ENCODE measurements at regions not wholly inside any gene's neighbourhood (a gene's known extent, or its start where the extent isn't known, plus 50 kb on each side); places are given as distances from the start of the nearest gene placed in this dataset.

DNA sequence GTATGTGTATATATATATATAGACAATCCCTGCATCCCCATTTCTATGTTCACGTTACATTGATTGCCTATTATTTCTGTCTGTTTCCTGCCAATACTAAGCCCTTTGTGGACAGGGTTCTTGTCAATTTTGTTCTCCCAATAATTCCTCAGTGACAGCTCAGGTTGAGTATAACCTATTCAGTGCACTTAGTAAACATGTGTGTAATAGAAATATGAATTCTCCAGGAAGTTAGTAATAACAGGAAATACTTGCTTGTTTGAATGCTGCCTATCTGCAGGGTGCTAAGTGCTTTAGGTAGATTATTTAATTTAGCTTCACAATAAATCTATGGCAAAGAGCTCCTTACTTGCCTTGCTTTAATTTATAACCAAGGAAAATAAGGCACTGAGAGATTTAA, 52.8 kb upstream of the PTGFR start:
- in situ Hi-C loops (cut with HindIII; ENCODE audit: low pct_ligation_motif_present, low pct_unique_long_range_greater_than_20kb, low sequenced_read_pairs): no loop called here
- no peak for DNase-seq

DNA sequence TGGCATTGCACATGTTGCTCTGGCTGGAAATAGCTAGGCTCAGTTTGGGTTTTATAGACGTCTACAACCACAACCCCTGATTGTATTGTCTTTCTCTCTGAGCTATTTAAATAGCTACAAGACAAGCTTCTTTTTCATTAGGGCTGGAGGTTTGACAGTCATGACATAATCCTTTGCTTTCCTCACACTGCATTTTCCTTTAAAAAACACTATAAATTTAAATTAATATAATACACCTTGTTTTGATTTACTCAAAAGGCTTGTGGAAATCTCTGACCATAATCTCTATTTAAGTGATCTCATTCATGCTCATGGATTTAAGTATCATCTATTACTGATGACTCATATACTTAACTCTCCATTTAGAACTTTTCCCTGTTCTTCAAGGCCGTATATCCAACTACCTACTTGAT, 50.4 kb upstream of the PTGFR start:
- in situ Hi-C loops (cut with HindIII; ENCODE audit: low pct_ligation_motif_present, low pct_unique_long_range_greater_than_20kb, low sequenced_read_pairs): no loop called here
- peak; percentile 41 for DNase-seq
